ENCODE measurements at regions not wholly inside any gene's neighbourhood (a gene's known extent, or its start where the extent isn't known, plus 50 kb on each side); places are given as distances from the start of the nearest gene placed in this dataset.

DNA sequence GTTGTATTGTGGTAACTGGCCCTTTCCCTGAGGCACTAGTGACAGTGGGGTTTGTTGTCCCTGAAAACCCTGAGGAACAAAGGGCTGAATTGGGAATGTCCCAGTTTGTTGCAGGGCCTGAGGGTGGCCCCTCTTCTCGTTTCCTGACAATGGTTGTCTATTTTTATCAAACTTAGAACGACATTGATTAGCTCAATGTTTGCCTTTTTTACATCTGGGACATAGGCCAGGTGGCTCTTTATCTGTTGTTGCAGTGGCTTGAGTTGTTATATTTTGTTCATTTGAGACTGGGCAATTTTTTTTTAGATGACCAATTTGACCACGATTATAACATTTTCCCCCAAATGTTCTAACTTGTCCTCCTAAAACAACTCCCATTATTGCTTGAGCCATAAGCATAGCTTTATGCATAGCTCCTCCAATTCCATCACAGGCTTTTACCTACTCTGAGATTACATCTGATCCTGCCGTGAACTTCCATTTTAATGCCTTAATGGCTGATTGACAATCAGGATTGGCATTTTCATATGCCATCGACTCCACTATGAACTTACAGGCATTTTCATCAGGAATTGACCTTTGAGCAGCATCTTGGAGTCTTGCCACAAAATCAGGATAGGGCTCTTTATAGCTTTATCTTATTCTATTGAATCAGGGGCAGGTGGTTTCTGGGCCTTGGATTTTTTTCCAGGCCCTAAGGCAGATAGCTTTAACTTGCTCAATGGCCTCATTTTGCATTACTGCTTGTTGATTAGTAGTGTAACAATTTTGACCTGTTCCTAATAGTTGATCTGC, 604.3 kb downstream of the ALG10 start:
- no peak for TF ChIP-seq CTCF (IDR thresholded peaks at IDR 0.05; ENCODE audit: low read depth, low read length)
- TF ChIP-seq, protein P1, sequence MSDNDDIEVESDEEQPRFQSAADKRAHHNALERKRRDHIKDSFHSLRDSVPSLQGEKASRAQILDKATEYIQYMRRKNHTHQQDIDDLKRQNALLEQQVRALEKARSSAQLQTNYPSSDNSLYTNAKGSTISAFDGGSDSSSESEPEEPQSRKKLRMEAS (IDR thresholded peaks at IDR 0.05; ENCODE audit: low read depth, low read length), result no peak
- no peak for TF ChIP-seq MYC (IDR thresholded peaks at IDR 0.05; ENCODE audit: low read depth, low read length)
- TF ChIP-seq POLR2A (IDR thresholded peaks at IDR 0.05; ENCODE audit: extremely low read depth, insufficient read length), result no peak
- no peak for DNase-seq (ENCODE audit: low read depth)

More for the DNA sequence above, 604.3 kb downstream of the ALG10 start:
- no peak overlapping the region for H3K4me3 ChIP-seq (ENCODE audit: low read depth, low read length)
